ENCODE measurements at regions not wholly inside any gene's neighbourhood (a gene's known extent, or its start where the extent isn't known, plus 50 kb on each side); places are given as distances from the start of the nearest gene placed in this dataset.

DNA sequence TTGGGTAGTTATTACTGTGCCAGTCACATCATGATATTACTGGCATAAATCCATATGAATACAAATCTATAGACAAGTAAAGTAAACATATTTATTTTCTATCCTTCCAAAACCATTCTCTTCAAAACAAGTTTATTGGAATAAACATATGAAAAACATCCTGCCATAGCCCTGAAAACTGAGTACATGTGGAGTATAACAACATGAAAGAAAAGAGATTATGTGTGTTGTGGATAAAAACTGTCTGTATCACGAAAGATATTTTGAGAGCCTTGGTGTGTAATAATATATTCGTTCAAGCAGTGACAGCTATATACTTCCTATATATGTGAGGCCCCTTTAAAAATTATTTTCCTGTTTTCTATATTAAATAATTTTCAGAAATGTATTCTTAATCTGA lies 1742.2 kb downstream of the ARAP2 start:
- Histone ChIP-seq H3K27me3 (replicated peaks in 1 of 4; ENCODE audit: control insufficient read depth in 3 of 4, extremely low read depth in 1 of 4, insufficient read depth in 3 of 4, low read length in 3 of 4) (no peaks in the 10 kb centered on the region), H2BK120ac (replicated peaks; ENCODE audit: low read depth, low read length) (no peak overlapping the region), H2BK5ac (ENCODE audit: low read depth, low read length) (no peak overlapping the region), H4K5ac (ENCODE audit: insufficient read length, low read depth, low read length) (no peak overlapping the region), H3K27ac (ENCODE audit: low read depth, low read length) (no peak overlapping the region), H2BK20ac (ENCODE audit: low read length) (no peak overlapping the region), H3K79me1 (ENCODE audit: low read depth, low read length) (no peaks in the 10 kb centered on the region), H3K56ac (replicated peaks; ENCODE audit: insufficient read length, low read depth, low read length) (no peak overlapping the region), H3K4me1 (replicated peaks in 1 of 4; ENCODE audit: control insufficient read depth in 3 of 4, insufficient read depth in 4 of 4, low read length in 3 of 4) (no peaks in the 10 kb centered on the region), H4K91ac (replicated peaks; ENCODE audit: insufficient read length, low read length) (no peak overlapping the region), H4K8ac (ENCODE audit: extremely low read depth, insufficient read depth, low read length) (no peak overlapping the region), H2BK12ac (ENCODE audit: low read depth, low read length) (no peak overlapping the region), H3K79me2 (ENCODE audit: control insufficient read depth in 1 of 2, insufficient read depth in 2 of 2, low read length in 2 of 2) (no peaks in the 10 kb centered on the region), H3K4me3 (ENCODE audit: extremely low read depth in 1 of 4, insufficient read depth in 2 of 4, low read depth in 3 of 4, low read length in 4 of 4) (no peak overlapping the region), H3K9me3 (ENCODE audit: insufficient read depth in 2 of 2, low read depth in 1 of 2, low read length in 1 of 2) (peaks cover 0 to 12% of the 10 kb centered on the region in 2 experiments; a peak in 2 of 4 replicates), H4K20me1 (replicated peaks in 1 of 2; ENCODE audit: control insufficient read depth in 1 of 2, insufficient read depth in 2 of 2, low read length in 2 of 2) (no peaks in the 10 kb centered on the region), H3K18ac (ENCODE audit: extremely low read depth, low read length) (no peak overlapping the region), H3K23ac (ENCODE audit: insufficient read length) (no peak overlapping the region), H3K14ac (ENCODE audit: insufficient read length) (no peak overlapping the region), H2AK5ac (ENCODE audit: low read depth, low read length) (no peak overlapping the region), H3K4ac (replicated peaks; ENCODE audit: insufficient read length, low read depth, low read length) (no peak overlapping the region), H3K36me3 (ENCODE audit: control insufficient read depth in 2 of 4, insufficient read depth in 4 of 4, low read length in 3 of 4) (peaks cover 0 to 3% (median 0%) of the 10 kb centered on the region in 4 experiments; a peak in 2 of 8 replicates), H2AFZ (ENCODE audit: low read length) (no peak overlapping the region), H3K4me2 (ENCODE audit: insufficient read depth in 1 of 2, low read depth in 2 of 2, low read length in 2 of 2) (no peak overlapping the region), H3K23me2 (ENCODE audit: low read depth, low read length) (no peaks in the 10 kb centered on the region), H2BK15ac (ENCODE audit: low read length) (no peak overlapping the region), H3K9ac (replicated peaks in 1 of 4; ENCODE audit: extremely low read depth in 1 of 4, low read depth in 3 of 4, low read length in 3 of 4) (no peak overlapping the region)
- POLR2A ChIA-PET (ENCODE audit: partially characterized antibody), result no interaction called here
- no peak for FAIRE-seq
- DNase-seq (ENCODE audit: low read depth in 1 of 2, low spot score in 2 of 2), result no peak
- TF ChIP-seq TAF7 (optimal IDR thresholded peaks at IDR 0.05; ENCODE audit: borderline replicate concordance, low read depth, low read length), result no peak
- TF ChIP-seq SP2 (IDR thresholded peaks at IDR 0.05; ENCODE audit: low read length), result no peak
- TF ChIP-seq, protein P1, sequence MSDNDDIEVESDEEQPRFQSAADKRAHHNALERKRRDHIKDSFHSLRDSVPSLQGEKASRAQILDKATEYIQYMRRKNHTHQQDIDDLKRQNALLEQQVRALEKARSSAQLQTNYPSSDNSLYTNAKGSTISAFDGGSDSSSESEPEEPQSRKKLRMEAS (IDR thresholded peaks at IDR 0.05), result no peak
- CTCF ChIA-PET (ENCODE audit: partially characterized antibody), result no interaction called here
- WGBS, 2 experiments (ENCODE audit: extremely low coverage in 1 of 2, insufficient coverage in 1 of 2, insufficient read length in 1 of 2, insufficient replicate concordance in 2 of 2, low coverage in 1 of 2, low lambda C conversion rate in 2 of 2, missing lambda C conversion rate in 1 of 2), result 94% methylated on average over 2 of the region's 2 CpGs; no CpG with 5 or more reads in 1 of the 2 experiments
